Keratinocyte (primary cell): ENCODE measurements at regions not wholly inside any gene's neighbourhood (a gene's known extent, or its start where the extent isn't known, plus 50 kb on each side); places are given as distances from the start of the nearest gene placed in this dataset.

Experiments
- DNase-seq: peaks from one replicate; pipeline ENCODE4 v3.0.0-alpha.2; 2011; ENCODE audit warnings: low read depth, missing footprints, low spot score
- FAIRE-seq: peaks from 2 replicates; lab custom pipeline; 2011; peaks lifted over from hg19 to GRCh38; lab: Jason Lieb, UNC
- H2AFZ ChIP-seq: 2 replicates; pipeline ENCODE4 v1.6.0; 2012; ENCODE audit warnings: low read length, control low read depth, inconsistent platforms; ENCODE audit not compliant: control insufficient read depth
- H3K27ac ChIP-seq: 2 replicates; pipeline ENCODE4 v1.5.1; 2011; ENCODE audit warnings: low read length; ENCODE audit not compliant: control insufficient read depth, insufficient read depth
- H3K27me3 ChIP-seq: 3 replicates; pipeline ENCODE4 v1.6.0; 2011; ENCODE audit warnings: low read length; ENCODE audit not compliant: control insufficient read depth, insufficient read depth; ENCODE audit errors: extremely low read depth
- H3K36me3 ChIP-seq, 2 experiments: 2 replicates in 1 of 2; 3 replicates in 1 of 2; pipeline ENCODE4 v1.5.1; 2011; ENCODE audit warnings: low read length in 2 of 2, mild to moderate bottlenecking in 1 of 2; ENCODE audit not compliant: control insufficient read depth in 2 of 2, insufficient read depth in 2 of 2; ENCODE audit errors: extremely low read depth in 1 of 2
- H3K4me1 ChIP-seq: 3 replicates; pipeline ENCODE4 v1.5.1; 2011; ENCODE audit warnings: low read length; ENCODE audit not compliant: control insufficient read depth, insufficient read depth; ENCODE audit errors: extremely low read depth
- H3K4me2 ChIP-seq: 3 replicates; pipeline ENCODE4 v1.6.0; 2011; ENCODE audit warnings: low read depth, low read length; ENCODE audit not compliant: control insufficient read depth, insufficient read depth; ENCODE audit errors: extremely low read depth
- H3K4me3 ChIP-seq, 3 experiments: fragments of 200-600 bp in 1 of 3; sonication (generic) in 1 of 3; 2 replicates in 2 of 3; 3 replicates in 1 of 3; pipeline ENCODE4 v1.5.1; 2011 to 2016; ENCODE audit warnings: low read length in 3 of 3, mild to moderate bottlenecking in 3 of 3, control low read depth in 2 of 3, inconsistent platforms in 1 of 3, low read depth in 1 of 3, mixed read lengths in 1 of 3, mixed run types in 1 of 3, moderate library complexity in 1 of 3; ENCODE audit not compliant: control insufficient read depth in 2 of 3, insufficient read depth in 2 of 3; ENCODE audit errors: extremely low read depth in 1 of 3
- H3K79me2 ChIP-seq: 2 replicates; pipeline ENCODE4 v1.6.0; 2012; ENCODE audit warnings: low read length; ENCODE audit not compliant: control insufficient read depth, insufficient read depth
- H3K9ac ChIP-seq: 3 replicates; pipeline ENCODE4 v1.6.0; 2011; ENCODE audit warnings: low read length; ENCODE audit not compliant: control insufficient read depth, insufficient read depth; ENCODE audit errors: extremely low read depth
- H3K9me1 ChIP-seq: 3 replicates; pipeline ENCODE4 v1.6.0; 2011; ENCODE audit warnings: low read length; ENCODE audit not compliant: control insufficient read depth, insufficient read depth; ENCODE audit errors: extremely low read depth
- H3K9me3 ChIP-seq: 2 replicates; pipeline ENCODE4 v1.5.1; 2012; ENCODE audit warnings: low read depth, low read length; ENCODE audit not compliant: control insufficient read depth
- H4K20me1 ChIP-seq: 3 replicates; pipeline ENCODE4 v1.6.0; 2011; ENCODE audit warnings: low read length; ENCODE audit not compliant: control insufficient read depth, insufficient read depth; ENCODE audit errors: extremely low read depth
- EZH2 ChIP-seq: IDR thresholded peaks from one replicate; pipeline ENCODE4 v1.6.1; 2012; ENCODE audit warnings: inconsistent platforms, mild to moderate bottlenecking, low read length, moderate library complexity
- dilution Hi-C: fragments of 300-500 bp; cut with MboI; formaldehyde crosslinking; loops from one replicate; pipeline ENCODE4 v1.7.0; 2020; ENCODE audit warnings: low sequenced_read_pairs; ENCODE audit not compliant: extremely low pct_ligation_motif_present
- TF ChIP-seq, protein P1 (sequence below), 3 experiments: IDR thresholded peaks in 1 of 3; conservative IDR thresholded peaks in 1 of 3; optimal IDR thresholded peaks in 1 of 3; 2 replicates in 2 of 3; 3 replicates in 1 of 3; pipeline versions ENCODE3 to v1.5.1; 2011; ENCODE audit warnings: low read length in 3 of 3, mild to moderate bottlenecking in 3 of 3, moderate library complexity in 2 of 3, control low read depth in 1 of 3, inconsistent platforms in 1 of 3; ENCODE audit not compliant: insufficient read depth in 2 of 3; ENCODE audit errors: extremely low read depth in 1 of 3

DNA sequence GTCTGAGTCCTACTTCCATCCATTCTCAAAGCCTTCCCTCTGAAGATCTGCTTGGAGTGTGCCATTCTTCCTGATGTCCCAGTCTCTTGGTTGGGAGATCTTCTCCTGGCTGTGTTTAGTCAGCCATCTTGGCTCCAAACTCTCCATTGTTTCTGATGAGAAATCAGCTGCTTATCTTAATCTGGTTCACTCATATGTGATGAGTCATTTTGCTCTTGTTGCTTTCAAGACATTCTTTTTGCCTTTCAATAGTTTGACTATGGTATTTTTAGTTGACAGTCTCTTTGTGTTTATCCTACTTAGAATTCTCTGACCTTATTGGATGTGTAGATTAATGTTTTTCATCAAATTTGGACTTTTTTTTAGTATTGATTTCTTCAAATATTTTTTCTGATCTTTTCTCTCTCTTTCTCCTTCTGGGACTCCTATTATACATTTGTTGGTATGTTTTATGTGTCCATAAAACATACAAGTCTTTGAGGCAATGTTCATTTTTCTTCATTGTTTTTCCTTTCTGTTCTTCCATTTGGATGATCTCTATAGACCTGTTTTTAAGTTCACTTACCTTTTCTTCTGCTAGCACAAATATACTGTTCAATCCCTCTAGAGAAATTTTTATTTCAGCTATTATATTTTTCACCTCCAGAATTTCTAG, 77.2 kb upstream of the CLPB start:
- H3K9ac ChIP-seq = no peak overlapping the region
- dilution Hi-C loops = no loop called here
- TF ChIP-seq EZH2 = no peak
- TF ChIP-seq, protein P1, sequence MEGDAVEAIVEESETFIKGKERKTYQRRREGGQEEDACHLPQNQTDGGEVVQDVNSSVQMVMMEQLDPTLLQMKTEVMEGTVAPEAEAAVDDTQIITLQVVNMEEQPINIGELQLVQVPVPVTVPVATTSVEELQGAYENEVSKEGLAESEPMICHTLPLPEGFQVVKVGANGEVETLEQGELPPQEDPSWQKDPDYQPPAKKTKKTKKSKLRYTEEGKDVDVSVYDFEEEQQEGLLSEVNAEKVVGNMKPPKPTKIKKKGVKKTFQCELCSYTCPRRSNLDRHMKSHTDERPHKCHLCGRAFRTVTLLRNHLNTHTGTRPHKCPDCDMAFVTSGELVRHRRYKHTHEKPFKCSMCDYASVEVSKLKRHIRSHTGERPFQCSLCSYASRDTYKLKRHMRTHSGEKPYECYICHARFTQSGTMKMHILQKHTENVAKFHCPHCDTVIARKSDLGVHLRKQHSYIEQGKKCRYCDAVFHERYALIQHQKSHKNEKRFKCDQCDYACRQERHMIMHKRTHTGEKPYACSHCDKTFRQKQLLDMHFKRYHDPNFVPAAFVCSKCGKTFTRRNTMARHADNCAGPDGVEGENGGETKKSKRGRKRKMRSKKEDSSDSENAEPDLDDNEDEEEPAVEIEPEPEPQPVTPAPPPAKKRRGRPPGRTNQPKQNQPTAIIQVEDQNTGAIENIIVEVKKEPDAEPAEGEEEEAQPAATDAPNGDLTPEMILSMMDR (optimal IDR thresholded peaks at IDR 0.05 in 1 of 3, IDR thresholded peaks at IDR 0.05 in 1 of 3, conservative IDR thresholded peaks at IDR 0.05 in 1 of 3; ENCODE audit: extremely low read depth in 1 of 3, insufficient read depth in 2 of 3, low read length in 3 of 3) = no peak
- no peak overlapping the region for H3K27ac ChIP-seq
- no peaks in the 10 kb centered on the region for H4K20me1 ChIP-seq
- FAIRE-seq (no peak), DNase-seq (no peak)
- H3K79me2 ChIP-seq = no peaks in the 10 kb centered on the region
- H3K27me3 ChIP-seq = no peaks in the 10 kb centered on the region
- no peaks in the 10 kb centered on the region for H3K4me1 ChIP-seq
- H3K9me1 ChIP-seq = no peaks in the 10 kb centered on the region
- H3K4me2 ChIP-seq = no peak overlapping the region
- no peak overlapping the region for H3K4me3 ChIP-seq
- H2AFZ ChIP-seq = no peak overlapping the region
- peaks cover 4% of the 10 kb centered on the region for H3K9me3 ChIP-seq
- H3K36me3 ChIP-seq = no peaks in the 10 kb centered on the region

DNA sequence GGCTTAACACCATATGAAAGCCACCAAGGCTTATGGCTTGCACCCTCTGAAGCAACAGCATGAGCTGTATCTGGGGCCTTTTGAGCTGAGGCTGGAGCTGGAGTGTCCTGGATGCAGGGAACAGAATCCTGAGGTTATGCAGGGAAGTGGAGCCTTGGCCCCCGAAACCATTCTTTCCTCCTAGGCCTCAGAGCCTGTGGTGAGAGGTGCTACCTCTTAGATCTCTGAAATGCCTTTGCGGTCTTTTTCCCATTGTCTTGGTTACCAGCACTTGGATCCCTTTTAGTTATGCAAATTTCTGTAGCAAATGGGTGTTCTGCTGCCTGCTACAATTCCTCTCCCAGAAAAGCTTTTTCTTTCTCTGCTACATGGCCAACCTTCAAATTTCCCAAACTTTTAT, 72.7 kb upstream of the CLPB start:
- no peaks in the 10 kb centered on the region for H3K9me1 ChIP-seq
- H3K36me3 ChIP-seq = no peaks in the 10 kb centered on the region
- H3K4me2 ChIP-seq = no peak overlapping the region
- DNase-seq = no peak
- H3K9ac ChIP-seq = no peak overlapping the region
- no peak overlapping the region for H3K4me3 ChIP-seq
- no peaks in the 10 kb centered on the region for H3K79me2 ChIP-seq
- no peak overlapping the region for H3K27ac ChIP-seq
- no peak for TF ChIP-seq EZH2
- TF ChIP-seq, protein P1 (optimal IDR thresholded peaks at IDR 0.05 in 1 of 3, IDR thresholded peaks at IDR 0.05 in 1 of 3, conservative IDR thresholded peaks at IDR 0.05 in 1 of 3; ENCODE audit: extremely low read depth in 1 of 3, insufficient read depth in 2 of 3, low read length in 3 of 3) = no peak
- dilution Hi-C loops = no loop called here
- peaks cover 4% of the 10 kb centered on the region for H3K9me3 ChIP-seq
- H3K4me1 ChIP-seq = no peaks in the 10 kb centered on the region
- no peaks in the 10 kb centered on the region for H3K27me3 ChIP-seq
- no peak for FAIRE-seq
- H2AFZ ChIP-seq = no peak overlapping the region
- no peaks in the 10 kb centered on the region for H4K20me1 ChIP-seq
